ENCODE measurements at regions not wholly inside any gene's neighbourhood (a gene's known extent, or its start where the extent isn't known, plus 50 kb on each side); places are given as distances from the start of the nearest gene placed in this dataset.

- TF ChIP-seq CTCF (IDR thresholded peaks at IDR 0.05) (no peak), POLR2A (IDR thresholded peaks at IDR 0.05) (no peak)
These were observed 468.9 kb downstream of the DTWD2 start for GRCh38 chr5:118519466-118519865.

Measured in Peyer's patch (tissue), 4 donors.